KG1 (cell line): ENCODE measurements at regions not wholly inside any gene's neighbourhood (a gene's known extent, or its start where the extent isn't known, plus 50 kb on each side); places are given as distances from the start of the nearest gene placed in this dataset.
"Not testable (repeated sequence)": the region's sequence is repeated elsewhere in the genome, so short reads cannot be mapped to it uniquely, and the experiment has no call there.

ENCODE experiments used
- DNase-seq: peaks from one replicate; lab custom pipeline; 2025; lab: John Stamatoyannopoulos, UW

DNA sequence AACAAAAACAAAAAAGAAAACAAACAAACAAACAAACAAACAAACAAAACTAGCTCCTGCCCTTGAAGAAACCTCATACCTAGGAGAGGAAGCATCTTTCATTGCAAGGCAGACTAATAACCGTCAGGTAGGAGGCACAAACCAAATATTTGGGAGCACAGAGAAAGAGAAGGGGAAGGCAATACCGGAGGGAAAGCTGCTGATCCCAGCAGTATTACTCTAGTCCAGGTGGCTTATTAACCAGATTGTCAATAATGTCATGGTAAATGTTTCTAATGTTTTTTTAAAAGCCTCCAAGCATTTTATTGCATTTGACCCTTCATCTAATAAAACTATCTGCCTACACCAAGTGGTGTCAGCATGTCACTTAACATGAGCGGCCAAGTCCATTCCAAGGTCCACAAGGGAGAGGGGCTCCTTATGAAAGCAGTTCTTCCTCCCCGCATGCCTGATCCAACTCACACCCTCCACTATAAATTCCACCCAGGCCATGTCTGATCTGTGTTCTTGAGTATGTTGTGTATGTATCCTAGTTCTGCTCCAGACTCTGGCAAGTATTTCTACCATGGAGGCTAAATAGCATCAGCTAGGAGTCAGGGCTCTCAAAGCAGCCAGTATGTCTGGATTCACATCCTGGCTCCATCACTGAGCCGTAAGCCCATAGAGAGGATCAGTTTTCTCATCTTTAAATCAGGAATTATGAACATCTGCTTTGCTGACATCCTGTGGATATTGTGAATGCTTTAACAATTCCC lies 208.1 kb upstream of the TENM4 start:
- DNase-seq = no peak

DNA sequence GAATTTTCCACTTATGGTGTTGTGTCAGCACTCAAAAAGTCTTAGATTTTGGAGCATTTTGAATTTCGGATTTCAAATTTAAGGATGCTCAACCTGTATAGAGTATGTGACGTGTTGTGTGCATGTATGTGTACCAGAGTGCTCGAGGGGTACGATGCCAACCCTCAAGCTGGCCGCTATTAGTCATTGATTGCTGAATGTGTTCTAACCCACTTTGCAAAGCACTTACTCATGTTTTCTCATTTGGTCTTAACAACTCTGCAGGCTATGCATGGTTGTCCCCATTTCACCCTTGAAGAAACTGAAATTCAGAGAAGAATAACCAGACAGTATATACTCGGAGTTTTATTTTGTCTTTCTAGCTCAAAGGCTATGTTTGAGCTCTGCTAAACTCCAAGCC lies 196.4 kb upstream of the TENM4 start:
- DNase-seq = no peak

DNA sequence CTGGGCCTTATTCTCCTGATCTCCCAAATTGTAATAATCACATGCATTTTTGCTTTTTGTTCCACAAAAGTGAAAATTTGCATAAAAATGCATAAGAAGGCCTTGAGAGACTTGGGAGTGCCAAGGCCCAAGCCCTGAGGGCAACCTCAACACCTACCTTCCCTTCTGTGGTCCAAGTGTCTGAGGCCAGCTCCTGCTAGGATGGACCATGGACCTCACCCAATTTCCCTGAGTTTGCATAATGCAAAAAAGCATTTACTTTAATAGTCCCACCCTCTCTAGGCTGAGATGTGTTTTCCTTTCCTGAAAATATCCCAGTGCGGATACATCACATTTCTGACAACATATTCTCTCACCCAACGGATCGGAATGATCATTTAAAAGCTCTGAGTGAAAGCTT lies 194.1 kb upstream of the TENM4 start:
- DNase-seq = no peak

DNA sequence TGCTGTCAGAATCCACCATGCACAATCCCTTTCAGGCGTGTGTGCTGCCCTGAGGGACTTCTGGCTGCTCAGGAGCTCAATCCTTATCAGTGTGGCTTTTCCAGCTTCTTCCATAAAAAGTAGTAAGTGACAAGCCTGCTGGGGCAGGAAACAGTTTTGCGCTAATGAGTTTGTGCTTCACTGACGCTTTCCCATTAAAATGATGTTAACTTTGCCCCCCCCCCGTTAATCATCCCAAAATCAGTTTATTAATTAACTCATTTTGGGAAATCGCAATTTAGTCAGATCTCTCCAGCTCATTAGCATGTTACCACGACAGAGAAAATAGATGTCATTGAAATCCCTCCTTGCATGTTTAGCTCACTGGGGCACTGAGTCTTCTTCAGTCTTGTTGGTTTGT lies 186.5 kb upstream of the TENM4 start:
- DNase-seq = no peak

DNA sequence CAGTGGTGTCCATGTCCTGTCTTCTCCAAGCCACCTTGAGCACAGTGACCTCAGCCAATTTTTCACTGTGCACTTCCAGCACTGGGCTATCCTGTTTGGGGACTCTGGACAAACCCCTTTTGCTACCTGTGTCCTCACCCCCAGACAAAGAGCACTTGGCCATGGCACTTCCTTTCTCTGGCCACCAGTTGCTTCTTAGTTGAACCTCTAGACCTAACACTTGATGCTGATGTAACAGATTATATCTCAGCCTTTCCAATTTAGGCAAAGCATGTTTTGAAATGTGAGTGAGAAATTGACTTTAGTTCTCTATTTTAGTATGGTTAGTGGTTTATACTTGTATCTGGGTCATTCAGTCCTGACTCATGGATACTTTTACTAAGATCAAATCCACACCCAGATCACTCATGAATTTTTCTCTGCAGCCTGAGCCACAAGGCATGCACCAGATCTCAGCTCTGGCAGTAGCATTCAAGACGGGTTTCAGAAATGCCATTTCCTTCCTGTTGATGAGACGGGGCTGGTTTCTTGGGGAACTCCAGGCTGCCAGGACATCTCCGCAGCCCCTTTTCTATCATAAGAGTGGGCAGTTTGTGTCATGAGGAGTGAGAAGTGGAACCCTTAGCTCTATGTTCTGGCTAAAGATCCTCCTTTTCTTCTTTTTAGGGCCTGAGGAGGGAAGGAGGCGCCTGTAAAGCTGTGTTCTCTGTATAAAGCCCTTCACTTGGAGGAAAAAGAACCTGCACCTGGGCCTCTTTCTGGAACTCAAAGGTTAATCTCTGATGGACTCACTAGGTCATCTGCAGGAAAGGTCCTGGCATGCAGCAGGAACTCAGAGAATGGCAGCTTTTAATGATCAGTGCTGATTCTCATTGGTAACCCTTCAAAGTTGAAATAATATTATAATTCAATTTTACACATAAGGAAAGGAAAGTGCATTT lies 185.6 kb upstream of the TENM4 start:
- DNase-seq = no peak

DNA sequence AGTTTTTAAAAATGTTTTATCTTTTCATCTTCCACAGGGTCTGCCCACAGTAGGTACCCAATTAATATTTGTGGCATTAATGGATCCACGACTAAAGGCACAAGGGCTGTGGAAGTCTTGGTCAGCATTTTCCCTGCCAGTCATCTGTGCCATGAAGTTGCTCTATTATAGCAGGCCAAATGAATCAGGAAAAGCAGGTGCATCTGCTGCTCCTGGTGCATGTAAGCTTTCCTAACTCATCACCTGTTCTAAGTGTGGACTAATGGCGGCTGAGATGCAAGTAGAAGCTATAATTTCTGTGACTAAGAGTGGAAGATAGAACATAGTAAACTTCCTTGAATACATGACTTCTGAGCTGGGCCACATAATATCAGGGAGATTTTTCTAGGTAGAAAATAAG lies 182.5 kb upstream of the TENM4 start:
- no peak for DNase-seq

DNA sequence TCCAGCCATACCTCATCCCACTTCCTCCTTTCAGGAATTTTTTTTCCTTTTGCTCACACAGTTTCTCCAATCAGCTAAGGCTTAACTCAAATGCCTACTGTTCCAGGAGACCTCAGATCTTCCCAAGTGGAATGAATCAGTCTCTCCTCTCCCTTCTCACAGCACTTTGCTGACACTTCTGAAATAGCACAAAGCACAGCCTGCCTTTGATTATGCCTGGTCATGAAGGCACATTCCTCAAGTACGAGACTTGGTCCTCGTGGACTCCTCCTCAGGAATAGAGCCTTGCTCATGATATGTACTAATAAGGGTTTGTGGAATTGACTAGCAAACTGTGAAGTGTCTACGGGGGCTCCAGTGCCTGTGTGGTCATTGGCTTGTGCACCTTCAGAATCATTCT lies 176.7 kb upstream of the TENM4 start:
- no peak for DNase-seq

DNA sequence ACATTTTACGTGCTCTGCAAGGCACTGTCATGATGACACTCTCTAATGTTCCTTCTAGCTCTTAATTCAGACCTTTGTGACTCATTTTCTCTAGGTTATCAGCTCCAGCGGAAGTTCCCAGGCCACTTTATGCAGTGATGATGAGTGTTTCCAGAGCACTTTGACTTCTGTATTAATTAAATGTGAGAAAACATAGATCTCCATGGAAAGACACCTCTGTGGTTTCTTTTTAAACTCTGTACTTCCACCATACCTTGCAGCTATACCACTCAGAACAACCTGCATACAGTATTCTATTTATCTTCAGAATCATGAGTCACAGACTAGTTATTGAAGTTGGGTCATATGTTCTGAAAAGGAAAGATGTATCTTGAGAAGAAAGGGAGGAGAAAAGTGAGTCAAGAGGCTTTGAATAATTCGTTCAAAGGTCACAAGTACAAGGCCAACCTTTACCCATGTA lies 175.6 kb upstream of the TENM4 start:
- no peak for DNase-seq

DNA sequence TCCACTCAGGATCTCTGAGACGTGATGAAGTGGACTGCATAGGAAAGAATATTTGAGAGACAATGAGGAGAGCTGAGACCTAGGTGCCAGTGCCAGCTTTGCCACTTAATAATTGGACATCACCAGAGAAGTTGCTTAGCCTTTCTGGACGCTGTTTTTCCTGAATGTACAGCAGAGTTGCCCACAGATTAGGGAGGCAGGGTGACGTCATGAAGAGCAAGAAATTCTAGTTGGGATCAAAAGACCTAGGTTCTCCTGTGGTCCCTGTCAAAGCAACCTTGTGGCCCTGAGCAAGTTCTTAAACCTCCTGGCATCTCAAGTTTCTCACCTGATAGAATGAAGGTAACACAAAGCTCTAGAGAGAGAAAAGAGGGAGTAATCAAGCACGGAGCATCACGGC lies 174.6 kb upstream of the TENM4 start:
- no peak for DNase-seq

DNA sequence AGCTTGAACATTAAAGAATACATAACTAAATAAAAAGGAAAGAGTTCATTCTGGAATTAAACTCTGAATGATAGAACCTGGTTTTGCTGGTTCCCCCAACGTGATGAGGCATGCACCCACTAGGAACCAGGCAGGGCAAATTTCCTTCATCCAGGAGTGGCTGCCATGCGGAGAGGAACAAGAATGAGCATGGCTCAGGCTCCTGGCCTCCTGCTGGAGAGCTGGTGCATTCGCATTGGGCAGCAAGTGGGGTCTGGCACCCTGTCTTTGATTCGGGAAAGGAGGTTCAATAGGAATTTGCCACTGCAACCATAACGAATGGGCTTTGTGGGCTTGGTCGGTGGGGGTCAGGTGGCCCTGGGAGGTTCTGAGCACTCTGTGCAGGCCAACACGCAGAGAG lies 169.8 kb upstream of the TENM4 start:
- no peak for DNase-seq

DNA sequence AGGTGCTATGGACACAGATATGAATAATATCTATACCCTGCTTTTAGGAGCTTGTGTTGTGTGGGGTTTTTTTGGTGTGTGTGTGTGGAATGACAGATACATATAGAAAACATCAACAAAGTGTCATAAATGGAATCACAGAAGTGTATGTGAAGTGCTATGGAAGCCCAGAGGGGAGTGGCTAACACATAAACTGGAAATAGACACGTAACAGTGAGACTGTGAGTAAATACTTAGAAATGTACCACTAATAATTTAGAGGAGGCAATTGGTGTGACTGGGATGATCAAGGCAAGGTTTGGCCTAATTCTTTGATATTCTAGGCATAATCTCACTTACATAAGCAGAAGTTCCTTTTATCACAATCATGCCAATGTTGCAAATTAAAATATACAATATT lies 169.3 kb upstream of the TENM4 start:
- no peak for DNase-seq

DNA sequence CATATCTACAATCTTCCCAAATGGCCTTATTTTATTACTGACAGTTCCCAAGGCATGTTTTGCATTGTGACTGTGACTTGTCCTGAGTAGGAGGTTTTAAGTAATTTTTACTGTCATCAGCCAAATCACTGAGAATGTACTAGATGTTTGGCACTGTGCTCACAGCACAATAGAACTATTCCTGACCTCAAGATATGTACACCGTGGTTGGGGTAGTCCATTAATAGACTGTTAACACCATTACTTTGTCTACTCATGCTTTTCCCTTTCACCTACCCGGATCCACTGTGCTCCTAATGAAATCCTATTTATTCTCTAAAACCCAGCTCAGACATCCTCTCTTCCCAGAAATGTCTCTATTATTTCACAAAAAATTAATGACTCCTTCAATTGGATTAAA lies 168.7 kb upstream of the TENM4 start:
- no peak for DNase-seq

DNA sequence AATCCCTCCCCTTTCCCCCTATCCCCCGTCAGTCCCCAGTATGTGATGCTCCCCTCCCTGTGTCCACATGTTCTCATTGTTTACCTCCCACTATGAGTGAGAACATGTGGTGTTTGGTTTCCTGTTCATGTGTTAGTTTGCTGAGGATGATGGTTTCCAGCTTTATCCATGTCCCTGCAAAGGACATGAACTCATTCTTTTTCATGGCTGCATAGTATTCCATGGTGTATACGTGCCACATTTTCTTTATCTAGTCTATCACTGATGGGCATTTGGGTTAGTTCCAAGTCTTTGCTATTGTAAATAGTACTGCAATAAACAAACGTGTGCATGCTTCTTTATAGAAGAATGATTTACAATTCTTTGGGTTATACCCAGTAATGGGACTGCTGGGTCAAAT lies 165.6 kb upstream of the TENM4 start:
- not testable (repeated sequence) for DNase-seq

DNA sequence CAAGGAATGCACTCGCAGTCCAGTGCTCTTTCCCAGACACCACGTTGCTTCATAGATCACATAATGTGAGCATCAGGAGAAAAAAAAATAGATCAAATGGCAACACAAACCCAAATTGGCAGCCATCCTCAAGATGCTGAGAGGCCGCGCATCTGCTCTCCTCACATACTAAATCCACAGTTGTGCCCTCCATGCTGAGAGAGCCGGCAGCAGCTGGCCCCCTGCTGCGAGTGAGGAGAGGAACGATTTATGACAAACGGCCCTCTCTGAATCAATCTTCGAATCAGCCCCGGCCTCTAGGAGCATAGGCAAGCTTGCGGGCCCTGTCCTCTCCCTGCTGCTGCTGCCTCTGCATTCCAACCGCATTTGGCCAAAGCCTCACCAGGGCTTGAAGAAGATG lies 159.9 kb upstream of the TENM4 start:
- DNase-seq = no peak

DNA sequence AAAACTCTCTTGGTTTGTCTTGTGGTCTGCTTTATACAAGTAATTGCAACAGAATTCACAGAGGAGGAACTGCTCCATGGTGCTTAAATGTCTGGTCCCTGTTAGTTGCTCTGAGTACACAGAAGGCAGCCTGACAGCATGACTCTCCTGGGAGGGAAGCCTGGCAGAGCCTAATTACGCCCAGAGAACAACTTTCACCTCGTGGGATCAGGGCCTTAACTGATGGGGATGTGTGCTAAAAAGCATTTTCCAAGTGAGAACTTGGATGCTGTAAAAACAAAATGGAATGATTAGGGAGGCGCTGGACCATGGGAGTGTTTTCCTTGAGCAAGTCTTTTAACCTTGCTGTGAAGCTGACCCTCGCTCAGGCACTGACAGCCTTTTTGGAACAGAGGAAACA lies 154.0 kb upstream of the TENM4 start:
- no peak for DNase-seq

DNA sequence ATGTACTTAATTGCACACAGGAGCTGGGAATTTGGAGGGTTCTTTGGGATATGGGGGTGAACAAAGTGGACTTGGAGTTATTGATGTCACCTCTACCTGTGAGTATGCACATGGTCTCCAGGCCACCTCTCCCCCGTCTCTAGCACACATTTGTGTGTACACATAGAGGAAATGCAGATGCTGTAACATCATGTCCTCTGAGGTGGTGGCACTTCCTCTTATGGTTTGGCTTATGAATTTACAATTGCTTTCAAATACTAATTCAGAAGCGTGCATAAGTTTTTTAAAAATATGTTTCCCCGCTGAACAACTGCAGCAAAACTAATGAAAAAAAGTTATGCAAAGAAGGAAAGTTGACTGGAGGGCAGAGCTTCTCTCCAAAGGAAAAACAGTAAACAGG lies 152.0 kb upstream of the TENM4 start:
- DNase-seq = no peak

DNA sequence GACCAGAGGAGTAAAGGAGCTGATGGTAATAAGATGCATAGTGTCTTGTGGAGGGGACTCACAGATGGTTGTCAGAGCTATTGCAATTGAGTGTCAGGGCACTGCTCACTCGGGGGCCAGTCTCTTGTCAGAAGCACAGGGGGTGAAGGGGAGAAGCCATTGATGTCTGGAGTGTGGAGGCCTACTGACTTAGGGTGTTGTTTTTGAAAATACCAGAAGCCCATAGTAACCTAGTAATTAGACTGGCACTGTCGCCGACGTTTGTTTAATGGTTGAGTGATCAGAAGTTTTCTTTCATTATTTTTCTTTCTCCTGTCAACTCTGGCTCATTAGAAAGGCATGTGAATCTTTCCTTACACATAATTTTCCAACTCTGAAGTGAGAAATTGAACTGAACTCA lies 151.6 kb upstream of the TENM4 start:
- DNase-seq = no peak

DNA sequence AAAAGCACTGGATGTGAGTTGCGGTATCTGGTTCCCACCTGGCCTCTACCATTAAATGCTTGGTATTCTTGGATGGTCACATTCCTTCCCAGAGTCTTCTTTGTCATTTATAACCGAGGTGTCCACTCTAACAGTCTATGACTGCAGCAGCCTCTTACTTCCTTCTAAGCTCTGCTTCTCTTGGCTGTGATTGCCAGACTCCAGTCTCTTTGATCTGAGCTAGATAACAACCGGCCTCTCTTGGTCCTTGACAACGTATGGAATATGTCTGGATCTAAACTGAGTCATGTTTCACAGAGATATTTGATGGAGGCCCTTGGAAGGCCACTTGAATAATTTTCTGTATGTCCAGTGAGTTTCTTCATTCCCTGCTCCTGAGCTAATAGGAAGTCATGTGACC lies 141.6 kb upstream of the TENM4 start:
- no peak for DNase-seq

DNA sequence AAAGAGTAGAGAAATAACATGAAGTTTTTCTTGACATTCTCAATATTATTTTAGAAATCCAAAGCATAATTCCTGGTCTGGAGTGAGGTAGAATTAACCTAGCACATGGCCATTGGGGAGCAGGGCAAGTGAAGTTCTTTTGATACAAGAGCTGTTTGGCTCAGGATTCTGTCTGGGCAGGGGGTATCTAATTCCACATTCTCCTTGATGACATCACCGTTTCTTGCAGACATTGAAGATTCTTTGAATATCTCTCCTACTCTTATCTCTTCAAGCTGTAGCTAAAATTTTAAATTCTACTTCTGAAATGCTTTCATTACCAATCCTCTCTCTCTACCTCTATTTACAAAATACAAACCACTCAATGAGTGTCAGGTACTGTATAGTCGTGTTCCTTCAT lies 138.2 kb upstream of the TENM4 start:
- no peak for DNase-seq

DNA sequence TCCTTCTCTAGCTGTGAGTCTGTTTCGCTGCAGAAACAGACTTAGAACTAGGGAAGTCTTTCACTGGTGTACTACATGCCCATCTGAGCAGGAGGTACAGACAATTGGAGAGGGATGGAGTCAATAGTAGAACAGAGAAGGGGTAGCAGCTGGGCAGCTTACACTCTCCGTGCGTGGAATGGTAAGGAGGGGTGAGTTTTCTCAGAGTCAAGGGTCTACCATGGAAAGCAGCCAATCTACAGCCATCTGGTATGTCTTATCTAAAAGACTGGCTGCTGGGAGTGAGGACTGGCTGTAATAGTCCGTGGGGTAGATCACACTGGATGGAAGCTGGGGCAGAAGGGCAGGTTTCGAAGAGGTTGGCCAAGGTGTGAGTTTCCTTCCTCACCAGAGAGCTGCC lies 137.3 kb upstream of the TENM4 start:
- no peak for DNase-seq

DNA sequence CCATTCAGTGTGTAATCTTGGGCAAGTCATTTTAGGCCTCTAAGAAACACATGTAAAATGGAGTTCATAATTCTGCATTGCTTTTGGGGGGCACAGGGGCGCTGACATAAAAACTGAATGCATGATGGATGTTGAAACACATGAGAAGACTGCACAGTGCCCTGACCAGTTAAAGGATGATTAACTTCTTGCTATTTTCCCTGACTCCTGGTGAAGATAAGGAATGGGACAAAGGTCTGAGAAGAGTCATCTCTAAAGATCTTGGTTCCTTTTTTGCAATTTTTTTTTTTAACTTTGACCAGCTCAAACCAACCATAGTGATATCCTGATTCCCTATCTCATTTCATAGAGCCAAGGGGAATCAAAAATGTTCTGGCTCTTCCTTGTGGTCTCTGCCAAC lies 134.9 kb upstream of the TENM4 start:
- no peak for DNase-seq

DNA sequence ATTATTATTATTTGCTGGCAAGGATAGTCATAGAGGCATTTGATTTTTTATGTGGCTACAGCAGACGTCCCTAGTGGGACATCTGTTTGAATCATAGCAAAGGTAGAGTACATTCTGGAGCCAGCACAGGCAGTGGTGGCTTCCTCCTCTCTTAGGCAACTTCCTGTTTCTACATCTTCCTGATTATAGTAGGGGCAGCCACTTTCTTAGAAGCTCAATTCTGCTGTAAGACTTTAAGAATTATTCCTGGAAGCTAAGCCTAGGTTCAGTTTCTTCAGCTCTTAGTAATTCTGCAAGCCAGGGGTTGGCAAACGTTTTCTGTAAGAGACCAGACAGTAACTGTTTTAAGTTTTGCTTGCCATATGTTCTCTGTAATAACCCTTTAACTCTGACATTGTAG lies 129.3 kb upstream of the TENM4 start:
- peak; percentile 11 for DNase-seq

DNA sequence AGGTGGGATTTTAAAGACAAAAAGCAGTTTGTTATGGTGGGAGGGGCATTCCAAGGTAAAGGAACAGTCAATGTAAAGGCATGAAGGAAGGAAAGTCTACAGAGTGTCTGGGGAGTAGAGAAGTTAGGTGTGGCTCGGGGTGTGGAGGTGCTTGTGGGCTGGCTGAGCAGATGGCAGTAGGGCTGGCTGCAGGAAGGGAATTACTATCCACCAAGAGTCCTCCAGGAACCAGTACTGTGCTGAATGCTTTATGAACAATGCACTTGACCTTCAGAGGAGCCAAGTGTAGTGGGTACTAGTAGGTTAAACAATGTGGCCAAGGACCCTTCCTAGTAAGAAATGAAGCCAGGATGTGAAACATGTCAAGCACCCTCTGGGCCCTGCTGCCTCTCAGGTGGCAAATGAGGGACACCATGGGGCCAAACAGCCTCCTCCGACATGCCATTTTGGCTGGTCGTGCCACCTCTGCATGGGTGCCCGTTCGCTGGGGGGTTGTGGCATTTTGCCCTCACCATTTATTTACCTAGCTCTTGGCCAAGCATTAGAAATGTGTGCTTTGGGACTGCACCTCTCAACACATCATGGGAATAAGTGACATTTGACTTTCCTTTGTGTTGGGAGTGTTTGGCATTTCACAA lies 123.6 kb upstream of the TENM4 start:
- DNase-seq = no peak
